ENCODE measurements at regions not wholly inside any gene's neighbourhood (a gene's known extent, or its start where the extent isn't known, plus 50 kb on each side); places are given as distances from the start of the nearest gene placed in this dataset.

- peak; percentile 42 for DNase-seq (ENCODE audit: low read depth, low spot score)
- CTCF ChIA-PET: interaction anchor here (1.2 kb wide), 1 partner anchor 487 kb away, joined by 3 read pairs; no protein-coding TSS in a partner anchor
These were observed 58.3 kb upstream of the ARID2 start for GRCh38 chr12:45671254-45671653.

GRCh38 chr12:45674181-45674977 lies 55.1 kb upstream of the ARID2 start:
- DNase-seq (ENCODE audit: low read depth, low spot score): peak; percentile 58
- CTCF ChIA-PET: interaction anchor here (0.6 kb wide), 1 partner anchor 71 kb away, joined by 3 read pairs; no protein-coding TSS in a partner anchor
- POLR2A ChIA-PET: no interaction called here
- no peak for TF ChIP-seq CTCF (IDR thresholded peaks at IDR 0.05; ENCODE audit: insufficient read depth, low read length, missing control alignments)
- no peak overlapping the region for H3K4me3 ChIP-seq (ENCODE audit: low read depth, low read length)

More at GRCh38 chr12:45671254-45671653, 58.3 kb upstream of the ARID2 start:
- no peak for TF ChIP-seq CTCF (IDR thresholded peaks at IDR 0.05; ENCODE audit: insufficient read depth, low read length, missing control alignments)
- POLR2A ChIA-PET: interaction anchor here (1.0 kb wide), 1 partner anchor 57 kb away, joined by 3 read pairs; no protein-coding TSS in a partner anchor
- no peak overlapping the region for H3K4me3 ChIP-seq (ENCODE audit: low read depth, low read length)

GRCh38 chr12:45675534-45675933 lies 54.0 kb upstream of the ARID2 start:
- ChIA-PET CTCF (no interaction called here), POLR2A (no interaction called here)
- no peak for DNase-seq (ENCODE audit: low read depth, low spot score)
- no peak overlapping the region for H3K4me3 ChIP-seq (ENCODE audit: low read depth, low read length)
- no peak for TF ChIP-seq CTCF (IDR thresholded peaks at IDR 0.05; ENCODE audit: insufficient read depth, low read length, missing control alignments)
